ENCODE measurements at regions not wholly inside any gene's neighbourhood (a gene's known extent, or its start where the extent isn't known, plus 50 kb on each side); places are given as distances from the start of the nearest gene placed in this dataset.

GRCh38 chr2:81194581-81194980, 890.0 kb upstream of the LRRTM1 start (continued):
- no peak for TF ChIP-seq ZNF18 (tag by site-specific recombination; IDR thresholded peaks at IDR 0.05)
- TF ChIP-seq ZNF223 (tag by site-specific recombination; IDR thresholded peaks at IDR 0.05) = no peak
- TF ChIP-seq KLF8 (tag by site-specific recombination; IDR thresholded peaks at IDR 0.05) = no peak
- TF ChIP-seq ZNF514 (tag by site-specific recombination; IDR thresholded peaks at IDR 0.05) = no peak
- TF ChIP-seq ZNF175 (tag by site-specific recombination; IDR thresholded peaks at IDR 0.05) = no peak
- no peak for TF ChIP-seq GLI4 (tag by site-specific recombination; IDR thresholded peaks at IDR 0.05)
- no peak for TF ChIP-seq ZNF114 (tag by site-specific recombination; IDR thresholded peaks at IDR 0.05)
- no peak for TF ChIP-seq ZBTB17 (tag by site-specific recombination; IDR thresholded peaks at IDR 0.05)
- no peak for TF ChIP-seq OSR2 (tag by site-specific recombination; IDR thresholded peaks at IDR 0.05)
- TF ChIP-seq PRDM1 (tag by site-specific recombination; IDR thresholded peaks at IDR 0.05) = no peak
- no peak for TF ChIP-seq ZNF76 (tag by site-specific recombination; IDR thresholded peaks at IDR 0.05; ENCODE audit: borderline replicate concordance, low read depth)
- TF ChIP-seq AEBP2 (tag by site-specific recombination; IDR thresholded peaks at IDR 0.05; ENCODE audit: borderline replicate concordance) = no peak
- no peak for TF ChIP-seq ZSCAN4 (tag by site-specific recombination; IDR thresholded peaks at IDR 0.05)
- TF ChIP-seq ZNF121 (tag by site-specific recombination; IDR thresholded peaks at IDR 0.05) = no peak
- no peak for TF ChIP-seq MYNN (tag by site-specific recombination; IDR thresholded peaks at IDR 0.05; ENCODE audit: borderline replicate concordance)
- no peak for TF ChIP-seq ZBTB6 (tag by site-specific recombination; IDR thresholded peaks at IDR 0.05)
- TF ChIP-seq ZNF10 (tag by site-specific recombination; IDR thresholded peaks at IDR 0.05) = no peak

GRCh38 chr2:81194176-81194575, 889.6 kb upstream of the LRRTM1 start:
- no peak overlapping the region for H3K27ac ChIP-seq (ENCODE audit: extremely low read depth, low read depth, low read length)
- no peaks in the 10 kb centered on the region for H3K4me1 ChIP-seq (ENCODE audit: control insufficient read depth, insufficient read depth, low read length)
- no peaks in the 10 kb centered on the region for H3K36me3 ChIP-seq (ENCODE audit: control insufficient read depth in 2 of 2, insufficient read depth in 1 of 2, low read length in 2 of 2)
- POLR2A ChIA-PET = no interaction called here
- CTCF ChIA-PET = no interaction called here
- no peak overlapping the region for H3K4me3 ChIP-seq (ENCODE audit: low read depth, low read length)
- TF ChIP-seq ZNF707 (tag by site-specific recombination; IDR thresholded peaks at IDR 0.05) = no peak
- TF ChIP-seq ZNF514 (tag by site-specific recombination; IDR thresholded peaks at IDR 0.05) = no peak
- no peak for TF ChIP-seq ZNF843 (tag by site-specific recombination; IDR thresholded peaks at IDR 0.05)
- no peak for TF ChIP-seq AEBP2 (tag by site-specific recombination; IDR thresholded peaks at IDR 0.05; ENCODE audit: borderline replicate concordance)
- no peak for TF ChIP-seq ZNF121 (tag by site-specific recombination; IDR thresholded peaks at IDR 0.05)
- TF ChIP-seq ZNF184 (tag by site-specific recombination; IDR thresholded peaks at IDR 0.05) = no peak
- TF ChIP-seq ZIC2 (tag by site-specific recombination; IDR thresholded peaks at IDR 0.05) = no peak
- H3K9me3 ChIP-seq (ENCODE audit: control insufficient read depth, insufficient read depth, low read depth, low read length) = no peaks in the 10 kb centered on the region

Data from HEK293 (cell line).